MCF 10A (cell line): ENCODE measurements at regions not wholly inside any gene's neighbourhood (a gene's known extent, or its start where the extent isn't known, plus 50 kb on each side); places are given as distances from the start of the nearest gene placed in this dataset.

ENCODE experiments used
- BruUV-seq: library from RNA; stranded (reverse); fragments of 400-500 nt; replicated peaks from 2 replicates; lab custom pipeline; 2021; lab: Mats Ljungman, UMichigan
- CTCF ChIA-PET: fragments of 300-600 bp; sonication (Branson Sonifier 250); formaldehyde crosslinking; extraction: SDS; loops from one replicate; lab custom pipeline; 2021; ENCODE audit warnings: antibody characterized with exemption, inconsistent platforms; lab: Yijun Ruan, JAX
- POLR2A ChIA-PET: fragments of 300-600, 350-650 bp; sonication (Branson Sonifier 250); formaldehyde crosslinking; extraction: SDS; loops from one replicate; lab custom pipeline; 2020; ENCODE audit warnings: antibody characterized with exemption, inconsistent platforms; lab: Yijun Ruan, JAX
- DNase-seq: peaks from one replicate; pipeline ENCODE4 v3.0.0-alpha.2; 2018; ENCODE audit not compliant: unreplicated experiment
- H3K27ac Mint-ChIP-seq: one replicate; pipeline ENCODE4 v1.8.0; 2022; ENCODE audit warnings: mild to moderate bottlenecking, low read depth, mixed read lengths; ENCODE audit not compliant: unreplicated experiment
- H3K27me3 Mint-ChIP-seq: one replicate; pipeline ENCODE4 v1.8.0; 2022; ENCODE audit warnings: mixed read lengths; ENCODE audit not compliant: insufficient read depth, unreplicated experiment
- H3K36me3 Mint-ChIP-seq: one replicate; pipeline ENCODE4 v1.8.0; 2022; ENCODE audit warnings: mild to moderate bottlenecking, moderate library complexity, mixed read lengths; ENCODE audit not compliant: insufficient read depth, unreplicated experiment
- H3K4me1 Mint-ChIP-seq: one replicate; pipeline ENCODE4 v1.8.0; 2022; ENCODE audit warnings: mixed read lengths; ENCODE audit not compliant: insufficient read depth, unreplicated experiment
- H3K4me3 Mint-ChIP-seq: one replicate; pipeline ENCODE4 v1.8.0; 2022; ENCODE audit warnings: mild to moderate bottlenecking, moderate library complexity, mixed read lengths; ENCODE audit not compliant: unreplicated experiment
- H3K9me3 Mint-ChIP-seq: one replicate; pipeline ENCODE4 v1.8.0; 2022; ENCODE audit warnings: mixed read lengths; ENCODE audit not compliant: unreplicated experiment
- CTCF ChIP-seq: fragments of 200-600 bp; IDR thresholded peaks from one replicate; pipeline ENCODE4 v1.8.0; 2022; ENCODE audit warnings: antibody characterized with exemption, mild to moderate bottlenecking; ENCODE audit not compliant: unreplicated experiment
- intact Hi-C: fragments of 100-400 bp; cut with micrococcal nuclease; formaldehyde crosslinking; loops from 2 replicates; pipeline ENCODE4 v1.14.1; 2022

GRCh38 chr5:155068616-155069100 is 55.1 kb downstream of the KIF4B start:
- Mint-ChIP-seq H3K27ac (no peak overlapping the region), H3K9me3 (peaks cover 9% of the 10 kb centered on the region), H3K4me3 (no peak overlapping the region), H3K36me3 (no peaks in the 10 kb centered on the region), H3K4me1 (no peaks in the 10 kb centered on the region), H3K27me3 (no peaks in the 10 kb centered on the region)
- intact Hi-C loops: no loop called here
- POLR2A ChIA-PET: no interaction called here
- no TSS peak for BruUV-seq
- DNase-seq: no peak
- CTCF ChIA-PET: interaction anchor here (0.7 to 0.9 kb wide), 2 partner anchors 96 to 99 kb away, joined by 3 to 4 read pairs; no protein-coding TSS in a partner anchor
- no peak for TF ChIP-seq CTCF

- POLR2A ChIA-PET: no interaction called here
- no peak for DNase-seq
- Mint-ChIP-seq H3K4me3 (no peak overlapping the region), H3K27ac (no peak overlapping the region), H3K27me3 (no peaks in the 10 kb centered on the region), H3K4me1 (no peaks in the 10 kb centered on the region), H3K36me3 (no peaks in the 10 kb centered on the region), H3K9me3 (peaks cover 9% of the 10 kb centered on the region)
- CTCF ChIA-PET: no interaction called here
- intact Hi-C loops: no loop called here
- no TSS peak for BruUV-seq
- no peak for TF ChIP-seq CTCF
Observed at GRCh38 chr5:155069961-155070360, 56.4 kb downstream of the KIF4B start.

GRCh38 chr5:155070781-155071180 is 57.2 kb downstream of the KIF4B start:
- H3K36me3 Mint-ChIP-seq: no peaks in the 10 kb centered on the region
- BruUV-seq: no TSS peak
- H3K27me3 Mint-ChIP-seq: no peaks in the 10 kb centered on the region
- intact Hi-C loops: no loop called here
- no peak overlapping the region for H3K27ac Mint-ChIP-seq
- ChIA-PET CTCF (no interaction called here), POLR2A (no interaction called here)
- no peak for TF ChIP-seq CTCF
- no peak for DNase-seq
- peaks cover 9% of the 10 kb centered on the region for H3K9me3 Mint-ChIP-seq
- no peak overlapping the region for H3K4me3 Mint-ChIP-seq
- no peaks in the 10 kb centered on the region for H3K4me1 Mint-ChIP-seq

GRCh38 chr5:155076379-155076778 is 62.8 kb downstream of the KIF4B start:
- no TSS peak for BruUV-seq
- intact Hi-C loops: no loop called here
- no peaks in the 10 kb centered on the region for H3K36me3 Mint-ChIP-seq
- no peak for TF ChIP-seq CTCF
- peaks cover 14% of the 10 kb centered on the region for H3K4me1 Mint-ChIP-seq
- peaks cover 9% of the 10 kb centered on the region for H3K9me3 Mint-ChIP-seq
- no peaks in the 10 kb centered on the region for H3K27me3 Mint-ChIP-seq
- DNase-seq: no peak
- H3K4me3 Mint-ChIP-seq: no peak overlapping the region
- POLR2A ChIA-PET: no interaction called here
- H3K27ac Mint-ChIP-seq: no peak overlapping the region
- CTCF ChIA-PET: interaction anchor here (0.6 to 1.4 kb wide), 5 partner anchors 15 to 437 kb away, joined by 3 to 4 read pairs (median 4); no protein-coding TSS in a partner anchor
